ENCODE measurements at regions not wholly inside any gene's neighbourhood (a gene's known extent, or its start where the extent isn't known, plus 50 kb on each side); places are given as distances from the start of the nearest gene placed in this dataset.

- H3K79me2 ChIP-seq (ENCODE audit: control insufficient read depth in 1 of 2, insufficient read depth in 2 of 2, low read length in 2 of 2), result no peaks in the 10 kb centered on the region
- H3K4ac ChIP-seq (replicated peaks; ENCODE audit: insufficient read length, low read depth, low read length), result no peak overlapping the region
- no peak overlapping the region for H2BK12ac ChIP-seq (ENCODE audit: low read depth, low read length)
- H3K4me1 ChIP-seq (replicated peaks in 1 of 4; ENCODE audit: control insufficient read depth in 3 of 4, insufficient read depth in 4 of 4, low read length in 3 of 4), result no peaks in the 10 kb centered on the region
- H3K79me1 ChIP-seq (ENCODE audit: low read depth, low read length), result no peaks in the 10 kb centered on the region
- no peak overlapping the region for H3K14ac ChIP-seq (ENCODE audit: insufficient read length)
- no peaks in the 10 kb centered on the region for H4K20me1 ChIP-seq (replicated peaks in 1 of 2; ENCODE audit: control insufficient read depth in 1 of 2, insufficient read depth in 2 of 2, low read length in 2 of 2)
- no peak overlapping the region for H2BK5ac ChIP-seq (ENCODE audit: low read depth, low read length)
- no peaks in the 10 kb centered on the region for H3K23me2 ChIP-seq (ENCODE audit: low read depth, low read length)
- no peak overlapping the region for H2BK15ac ChIP-seq (ENCODE audit: low read length)
- H3K56ac ChIP-seq (replicated peaks; ENCODE audit: insufficient read length, low read depth, low read length), result no peak overlapping the region
- no peak overlapping the region for H2AK5ac ChIP-seq (ENCODE audit: low read depth, low read length)
- TF ChIP-seq TAF7 (optimal IDR thresholded peaks at IDR 0.05; ENCODE audit: borderline replicate concordance, low read depth, low read length) (no peak), TBP (IDR thresholded peaks at IDR 0.05; ENCODE audit: low read depth, low read length) (no peak)
- FAIRE-seq, result no peak
- H2BK120ac ChIP-seq (replicated peaks; ENCODE audit: low read depth, low read length), result no peak overlapping the region
- no peak overlapping the region for H3K4me3 ChIP-seq (ENCODE audit: extremely low read depth in 1 of 4, insufficient read depth in 2 of 4, low read depth in 3 of 4, low read length in 4 of 4)
- no peak overlapping the region for H3K23ac ChIP-seq (ENCODE audit: insufficient read length)
- H3K27ac ChIP-seq (ENCODE audit: low read depth, low read length), result no peak overlapping the region
- H3K18ac ChIP-seq (ENCODE audit: extremely low read depth, low read length), result no peak overlapping the region
- H3K36me3 ChIP-seq (ENCODE audit: control insufficient read depth in 2 of 4, insufficient read depth in 4 of 4, low read length in 3 of 4), result no peaks in the 10 kb centered on the region
- no peak overlapping the region for H4K5ac ChIP-seq (ENCODE audit: insufficient read length, low read depth, low read length)
- no peak overlapping the region for H2BK20ac ChIP-seq (ENCODE audit: low read length)
- no peak for DNase-seq (ENCODE audit: low read depth in 1 of 2, low spot score in 2 of 2)
- no peak overlapping the region for H4K91ac ChIP-seq (replicated peaks; ENCODE audit: insufficient read length, low read length)
- H4K8ac ChIP-seq (ENCODE audit: extremely low read depth, insufficient read depth, low read length), result no peak overlapping the region
- ChIA-PET POLR2A (ENCODE audit: partially characterized antibody) (no interaction called here), CTCF (ENCODE audit: partially characterized antibody) (interaction anchor here (1.2 kb wide), 1 partner anchor 9 kb away, joined by 3 read pairs; no protein-coding TSS in a partner anchor)
- H3K4me2 ChIP-seq (ENCODE audit: insufficient read depth in 1 of 2, low read depth in 2 of 2, low read length in 2 of 2), result no peak overlapping the region
- H3K9me3 ChIP-seq (ENCODE audit: insufficient read depth in 2 of 2, low read depth in 1 of 2, low read length in 1 of 2), result peaks cover 36 to 70% of the 10 kb centered on the region in 2 experiments
- no peaks in the 10 kb centered on the region for H3K27me3 ChIP-seq (replicated peaks in 1 of 4; ENCODE audit: control insufficient read depth in 3 of 4, extremely low read depth in 1 of 4, insufficient read depth in 3 of 4, low read length in 3 of 4)
- no peak overlapping the region for H2AFZ ChIP-seq (ENCODE audit: low read length)
- 93% methylated on average over 16 of the region's 16 CpGs; no CpG with 5 or more reads in 1 of the 2 experiments for WGBS, 2 experiments (ENCODE audit: extremely low coverage in 1 of 2, insufficient coverage in 1 of 2, insufficient read length in 1 of 2, insufficient replicate concordance in 2 of 2, low coverage in 1 of 2, low lambda C conversion rate in 2 of 2, missing lambda C conversion rate in 1 of 2)
- no peak overlapping the region for H3K9ac ChIP-seq (replicated peaks in 1 of 4; ENCODE audit: extremely low read depth in 1 of 4, low read depth in 3 of 4, low read length in 3 of 4)
Measured at GRCh38 chr12:38137716-38138115, 178.9 kb upstream of the ALG10B start.
